BJ (cell line): ENCODE measurements at regions not wholly inside any gene's neighbourhood (a gene's known extent, or its start where the extent isn't known, plus 50 kb on each side); places are given as distances from the start of the nearest gene placed in this dataset.

Experiments
- CTCF ChIA-PET: fragments of 350-600 bp; formaldehyde crosslinking; extraction: SDS; loops from one replicate; lab custom pipeline; 2021; ENCODE audit warnings: antibody characterized with exemption, inconsistent platforms; lab: Yijun Ruan, JAX
- POLR2A ChIA-PET: fragments of 300-600 bp; sonication (Branson Sonifier 250); formaldehyde crosslinking; extraction: SDS; loops from one replicate; lab custom pipeline; 2021; ENCODE audit warnings: antibody characterized with exemption; lab: Charles Lee
- DNase-seq: peaks from one replicate; pipeline ENCODE4 v3.0.0-alpha.2; 2011; ENCODE audit warnings: low read depth
- H3K27me3 ChIP-seq: 2 replicates; pipeline ENCODE4 v1.6.0; 2011; ENCODE audit warnings: low read length; ENCODE audit not compliant: control insufficient read depth, insufficient read depth
- H3K36me3 ChIP-seq: 2 replicates; pipeline ENCODE4 v1.5.1; 2011; ENCODE audit warnings: low read length; ENCODE audit not compliant: control insufficient read depth, insufficient read depth
- H3K4me3 ChIP-seq: 2 replicates; pipeline ENCODE4 v1.5.1; 2011; ENCODE audit warnings: low read depth, mild to moderate bottlenecking, control low read depth, low read length
- TF ChIP-seq, protein P1 (sequence below): IDR thresholded peaks from 2 replicates; pipeline ENCODE4 v1.5.1; 2011; ENCODE audit warnings: low read depth, mild to moderate bottlenecking, control low read depth, inconsistent platforms, low read length, moderate library complexity; ENCODE audit not compliant: insufficient read depth

DNA sequence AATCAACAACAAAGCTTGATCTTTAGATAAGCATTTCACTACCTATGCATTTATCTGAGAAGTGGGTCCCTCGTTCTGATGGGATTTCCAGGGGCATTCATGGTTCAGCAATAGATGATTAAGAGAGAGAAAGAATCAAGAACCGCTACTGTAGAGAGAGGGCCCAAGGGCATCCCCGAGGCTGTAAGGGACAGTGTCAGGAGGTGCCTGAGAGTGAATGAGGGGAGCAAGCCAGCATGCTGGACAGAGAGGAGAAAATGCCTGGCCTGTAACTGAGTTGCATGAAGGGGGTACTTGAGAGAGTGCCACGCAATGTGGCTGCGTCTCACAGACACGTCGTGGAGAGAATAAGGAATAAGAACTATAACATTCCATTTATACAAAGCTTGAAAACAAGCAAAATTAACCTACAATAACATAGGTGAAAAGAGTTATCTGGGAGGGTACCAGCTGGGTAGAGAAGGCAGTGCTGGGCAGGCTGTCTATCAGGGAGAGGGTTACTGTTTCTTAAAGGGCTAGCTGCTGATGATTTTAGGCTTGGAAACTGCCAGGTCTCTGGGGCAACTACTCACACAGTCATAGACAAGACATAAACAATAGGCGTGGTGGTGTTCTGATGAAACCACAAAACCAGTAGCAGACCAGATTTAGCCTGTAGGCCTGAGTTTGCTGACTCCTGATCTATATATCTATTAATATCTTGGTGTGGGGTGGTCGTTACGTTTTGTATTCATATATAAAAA is 374.6 kb upstream of the CFAP20DC start:
- Histone ChIP-seq H3K27me3 (no peaks in the 10 kb centered on the region; the same call in none of the 2 replicates), H3K36me3 (no peaks in the 10 kb centered on the region), H3K4me3 (no peak overlapping the region)
- TF ChIP-seq, protein P1, sequence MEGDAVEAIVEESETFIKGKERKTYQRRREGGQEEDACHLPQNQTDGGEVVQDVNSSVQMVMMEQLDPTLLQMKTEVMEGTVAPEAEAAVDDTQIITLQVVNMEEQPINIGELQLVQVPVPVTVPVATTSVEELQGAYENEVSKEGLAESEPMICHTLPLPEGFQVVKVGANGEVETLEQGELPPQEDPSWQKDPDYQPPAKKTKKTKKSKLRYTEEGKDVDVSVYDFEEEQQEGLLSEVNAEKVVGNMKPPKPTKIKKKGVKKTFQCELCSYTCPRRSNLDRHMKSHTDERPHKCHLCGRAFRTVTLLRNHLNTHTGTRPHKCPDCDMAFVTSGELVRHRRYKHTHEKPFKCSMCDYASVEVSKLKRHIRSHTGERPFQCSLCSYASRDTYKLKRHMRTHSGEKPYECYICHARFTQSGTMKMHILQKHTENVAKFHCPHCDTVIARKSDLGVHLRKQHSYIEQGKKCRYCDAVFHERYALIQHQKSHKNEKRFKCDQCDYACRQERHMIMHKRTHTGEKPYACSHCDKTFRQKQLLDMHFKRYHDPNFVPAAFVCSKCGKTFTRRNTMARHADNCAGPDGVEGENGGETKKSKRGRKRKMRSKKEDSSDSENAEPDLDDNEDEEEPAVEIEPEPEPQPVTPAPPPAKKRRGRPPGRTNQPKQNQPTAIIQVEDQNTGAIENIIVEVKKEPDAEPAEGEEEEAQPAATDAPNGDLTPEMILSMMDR = no peak
- ChIA-PET POLR2A (no interaction called here), CTCF (interaction anchor here (1.0 to 1.6 kb wide), 2 partner anchors 12 kb away, joined by 3 to 4 read pairs; no protein-coding TSS in a partner anchor)
- peak; percentile 35 for DNase-seq

DNA sequence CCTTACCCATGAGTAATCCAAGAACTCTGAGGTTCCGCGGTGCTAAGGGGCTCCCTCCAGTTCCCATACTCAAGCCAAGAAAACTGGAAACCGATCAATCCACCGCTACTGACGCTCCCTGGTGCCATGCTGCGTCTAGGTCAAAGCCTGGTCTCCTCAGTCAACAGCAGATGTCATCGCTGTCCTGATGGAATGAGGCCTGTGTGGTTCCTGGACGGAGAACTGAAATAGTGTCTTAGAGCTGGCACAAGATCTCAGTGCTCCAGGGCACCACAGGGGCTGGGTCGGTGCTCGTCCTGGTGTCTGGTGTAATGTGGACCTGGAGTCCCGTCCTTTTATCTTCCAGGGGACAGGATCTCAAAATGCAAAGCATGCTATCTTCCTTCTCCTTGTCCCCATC is 373.9 kb upstream of the CFAP20DC start:
- H3K4me3 ChIP-seq = no peak overlapping the region
- no peaks in the 10 kb centered on the region for H3K36me3 ChIP-seq
- no peaks in the 10 kb centered on the region; the same call in none of the 2 replicates for H3K27me3 ChIP-seq
- POLR2A ChIA-PET = no interaction called here
- TF ChIP-seq, protein P1 = no peak
- DNase-seq = no peak
- CTCF ChIA-PET = no interaction called here

DNA sequence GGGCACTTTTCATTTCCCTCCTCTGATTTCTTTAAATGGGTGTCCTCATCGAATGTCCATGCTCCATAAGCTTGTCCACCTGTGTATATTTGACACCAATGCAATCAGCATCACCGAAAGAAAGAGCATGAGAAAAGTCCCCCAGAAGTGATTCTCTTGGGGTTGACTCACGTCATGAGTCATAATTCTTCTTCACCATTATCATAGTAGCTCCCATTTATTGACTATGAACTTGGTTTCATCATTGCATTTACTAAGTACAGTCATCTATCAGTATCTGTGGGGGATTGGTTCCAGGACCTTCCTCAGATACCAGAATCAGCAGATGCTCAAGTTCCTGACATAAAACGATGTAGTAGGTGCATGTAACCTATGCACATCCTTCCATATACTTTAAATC is 372.5 kb upstream of the CFAP20DC start:
- TF ChIP-seq, protein P1 = no peak
- ChIA-PET POLR2A (no interaction called here), CTCF (interaction anchor here (0.6 to 1.2 kb wide), 2 partner anchors 10 to 391 kb away, joined by 3 to 4 read pairs; no protein-coding TSS in a partner anchor)
- Histone ChIP-seq H3K4me3 (no peak overlapping the region), H3K36me3 (no peaks in the 10 kb centered on the region), H3K27me3 (no peaks in the 10 kb centered on the region; the same call in none of the 2 replicates)
- no peak for DNase-seq

DNA sequence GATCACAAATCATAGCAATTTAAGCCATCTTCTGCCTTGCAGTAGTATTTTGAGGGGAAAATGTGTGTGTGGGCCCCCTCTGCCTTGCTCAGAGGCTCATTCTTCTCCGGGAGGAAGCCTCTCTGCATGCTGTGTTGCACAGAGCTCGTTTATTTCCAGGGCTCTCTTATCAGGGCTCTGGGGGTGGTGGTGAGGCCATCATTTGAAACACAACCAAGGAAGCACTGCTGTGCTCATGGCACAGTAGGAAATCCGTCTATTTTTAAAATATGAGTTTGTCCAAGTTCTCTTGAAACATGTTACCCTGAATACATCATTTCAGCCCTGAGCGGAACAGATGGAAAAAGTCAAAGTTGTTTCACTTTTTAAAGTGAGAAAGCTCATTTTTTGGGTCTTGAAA is 369.0 kb upstream of the CFAP20DC start:
- POLR2A ChIA-PET = no interaction called here
- Histone ChIP-seq H3K36me3 (no peaks in the 10 kb centered on the region), H3K27me3 (no peaks in the 10 kb centered on the region; the same call in 1 of the 2 replicates), H3K4me3 (no peak overlapping the region)
- TF ChIP-seq, protein P1 = no peak
- CTCF ChIA-PET = no interaction called here
- DNase-seq = no peak

DNA sequence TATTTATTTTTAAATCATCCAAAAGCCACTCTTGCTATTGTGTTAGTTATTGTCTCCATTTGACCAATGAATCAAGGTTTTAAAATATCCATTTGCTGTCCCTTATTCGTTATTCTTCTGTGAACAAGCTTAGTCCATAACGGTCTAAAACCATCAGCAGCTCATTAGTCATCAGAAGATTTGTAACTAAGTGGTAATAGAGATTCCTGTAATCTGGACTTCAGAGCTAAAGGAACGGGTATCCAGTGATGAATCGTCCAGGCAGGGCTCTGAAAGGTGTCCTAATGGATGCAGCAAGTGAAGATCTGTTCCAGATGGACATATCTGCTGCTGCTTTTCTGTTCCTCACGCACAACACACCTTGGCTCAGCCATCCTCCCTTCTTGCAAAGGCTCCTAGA is 362.7 kb upstream of the CFAP20DC start:
- no peak overlapping the region for H3K4me3 ChIP-seq
- H3K36me3 ChIP-seq = no peaks in the 10 kb centered on the region
- H3K27me3 ChIP-seq = no peaks in the 10 kb centered on the region
- DNase-seq = no peak
- ChIA-PET POLR2A (interaction anchor here (0.8 kb wide), 1 partner anchor 13 kb away, joined by 3 read pairs; no protein-coding TSS in a partner anchor), CTCF (interaction anchor here (0.8 to 1.3 kb wide), 3 partner anchors 10 to 90 kb away, joined by 4 read pairs; no protein-coding TSS in a partner anchor)
- TF ChIP-seq, protein P1 = no peak
